Parathyroid adenoma (tissue), 2 donors: ENCODE measurements at regions not wholly inside any gene's neighbourhood (a gene's known extent, or its start where the extent isn't known, plus 50 kb on each side); places are given as distances from the start of the nearest gene placed in this dataset.
"Not testable (repeated sequence)": the region's sequence is repeated elsewhere in the genome, so short reads cannot be mapped to it uniquely, and the experiment has no call there.

ENCODE experiments used
- H2AFZ ChIP-seq: fragments of 300-600 bp; sonication (generic); one replicate; pipeline ENCODE4 v1.7.0; 2017; ENCODE audit warnings: antibody characterized with exemption, mild to moderate bottlenecking
- H3K27ac ChIP-seq: fragments of 300-600 bp; sonication (generic); one replicate; pipeline ENCODE4 v1.7.0; 2017
- H3K27me3 ChIP-seq: fragments of 300-600 bp; sonication (generic); one replicate; pipeline ENCODE4 v1.7.0; 2017; ENCODE audit warnings: low read length; ENCODE audit not compliant: control insufficient read depth, insufficient read depth
- H3K36me3 ChIP-seq: fragments of 300-600 bp; sonication (generic); one replicate; pipeline ENCODE4 v1.7.0; 2017; ENCODE audit warnings: low read length; ENCODE audit not compliant: control insufficient read depth, insufficient read depth
- H3K4me1 ChIP-seq: fragments of 300-600 bp; sonication (generic); one replicate; pipeline ENCODE4 v1.7.0; 2017; ENCODE audit warnings: control low read depth
- H3K4me2 ChIP-seq: fragments of 300-600 bp; sonication (generic); one replicate; pipeline ENCODE4 v1.7.0; 2017; ENCODE audit warnings: low read length
- H3K4me3 ChIP-seq: fragments of 300-600 bp; sonication (generic); one replicate; pipeline ENCODE4 v1.7.0; 2017; ENCODE audit warnings: low read depth, low read length
- H3K79me2 ChIP-seq: fragments of 300-600 bp; sonication (generic); one replicate; pipeline ENCODE4 v1.7.0; 2017; ENCODE audit warnings: control low read depth
- H3K9ac ChIP-seq: fragments of 300-600 bp; sonication (generic); one replicate; pipeline ENCODE4 v1.7.0; 2017; ENCODE audit warnings: mild to moderate bottlenecking
- H3K9me3 ChIP-seq: fragments of 300-600 bp; sonication (generic); one replicate; pipeline ENCODE4 v1.7.0; 2017; ENCODE audit warnings: low read length; ENCODE audit not compliant: control insufficient read depth
- TF ChIP-seq, protein P1 (sequence below): fragments of 300-600 bp; sonication (generic); IDR thresholded peaks from one replicate; pipeline ENCODE4 v1.7.0; 2017; ENCODE audit warnings: antibody characterized with exemption, mild to moderate bottlenecking
- donor health status: primary hyperparathyroidism.

DNA sequence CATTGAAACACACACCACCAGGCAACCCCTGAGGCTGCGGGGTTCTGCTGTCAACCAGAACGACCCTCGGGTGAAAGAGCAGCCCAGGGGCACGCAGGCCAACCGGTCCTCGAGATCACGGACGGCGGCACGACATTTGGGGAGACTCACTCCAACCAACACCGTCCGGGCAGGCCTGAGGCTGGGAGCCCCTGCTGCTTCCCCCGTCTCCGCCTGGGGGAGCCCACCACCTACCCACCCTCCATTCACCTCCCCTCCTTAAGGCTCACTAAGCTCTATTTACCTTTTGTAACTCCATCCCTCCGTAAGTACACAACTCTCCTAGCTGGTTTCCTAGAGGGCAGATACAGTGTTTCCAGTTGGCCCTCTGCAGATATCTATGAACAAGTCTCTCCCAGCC lies 971.3 kb upstream of the DEFB115 start:
- no peaks in the 10 kb centered on the region for H3K79me2 ChIP-seq
- no peak overlapping the region for H3K4me2 ChIP-seq
- H3K9me3 ChIP-seq = no peaks in the 10 kb centered on the region
- H2AFZ ChIP-seq = no peak overlapping the region
- no peaks in the 10 kb centered on the region for H3K36me3 ChIP-seq
- H3K4me1 ChIP-seq = no peaks in the 10 kb centered on the region
- no peak overlapping the region for H3K9ac ChIP-seq
- TF ChIP-seq, protein P1, sequence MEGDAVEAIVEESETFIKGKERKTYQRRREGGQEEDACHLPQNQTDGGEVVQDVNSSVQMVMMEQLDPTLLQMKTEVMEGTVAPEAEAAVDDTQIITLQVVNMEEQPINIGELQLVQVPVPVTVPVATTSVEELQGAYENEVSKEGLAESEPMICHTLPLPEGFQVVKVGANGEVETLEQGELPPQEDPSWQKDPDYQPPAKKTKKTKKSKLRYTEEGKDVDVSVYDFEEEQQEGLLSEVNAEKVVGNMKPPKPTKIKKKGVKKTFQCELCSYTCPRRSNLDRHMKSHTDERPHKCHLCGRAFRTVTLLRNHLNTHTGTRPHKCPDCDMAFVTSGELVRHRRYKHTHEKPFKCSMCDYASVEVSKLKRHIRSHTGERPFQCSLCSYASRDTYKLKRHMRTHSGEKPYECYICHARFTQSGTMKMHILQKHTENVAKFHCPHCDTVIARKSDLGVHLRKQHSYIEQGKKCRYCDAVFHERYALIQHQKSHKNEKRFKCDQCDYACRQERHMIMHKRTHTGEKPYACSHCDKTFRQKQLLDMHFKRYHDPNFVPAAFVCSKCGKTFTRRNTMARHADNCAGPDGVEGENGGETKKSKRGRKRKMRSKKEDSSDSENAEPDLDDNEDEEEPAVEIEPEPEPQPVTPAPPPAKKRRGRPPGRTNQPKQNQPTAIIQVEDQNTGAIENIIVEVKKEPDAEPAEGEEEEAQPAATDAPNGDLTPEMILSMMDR = no peak
- H3K4me3 ChIP-seq = no peak overlapping the region
- no peaks in the 10 kb centered on the region for H3K27me3 ChIP-seq
- H3K27ac ChIP-seq = no peak overlapping the region

DNA sequence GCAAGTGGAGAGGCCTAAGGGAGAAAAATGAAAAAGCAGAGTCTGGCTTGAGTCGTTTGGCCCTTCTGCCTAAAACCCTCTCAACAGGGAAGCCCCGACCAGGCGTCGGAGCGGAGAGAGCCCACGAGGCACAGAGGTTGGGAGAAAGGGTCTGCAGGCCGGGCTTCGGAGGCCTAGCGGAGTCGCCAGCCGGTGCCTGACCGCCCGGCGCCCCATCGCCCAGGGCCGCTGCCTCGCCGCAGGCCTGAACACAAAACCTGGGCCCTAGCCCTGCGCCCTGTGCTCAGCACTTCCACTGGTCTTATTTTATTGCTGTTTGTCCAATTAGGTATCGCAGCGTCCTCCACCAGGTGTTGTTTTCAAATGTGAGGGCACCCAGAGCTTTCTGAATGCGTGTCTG lies 970.0 kb upstream of the DEFB115 start:
- not testable (repeated sequence) for H3K4me3 ChIP-seq, H3K9me3 ChIP-seq

DNA sequence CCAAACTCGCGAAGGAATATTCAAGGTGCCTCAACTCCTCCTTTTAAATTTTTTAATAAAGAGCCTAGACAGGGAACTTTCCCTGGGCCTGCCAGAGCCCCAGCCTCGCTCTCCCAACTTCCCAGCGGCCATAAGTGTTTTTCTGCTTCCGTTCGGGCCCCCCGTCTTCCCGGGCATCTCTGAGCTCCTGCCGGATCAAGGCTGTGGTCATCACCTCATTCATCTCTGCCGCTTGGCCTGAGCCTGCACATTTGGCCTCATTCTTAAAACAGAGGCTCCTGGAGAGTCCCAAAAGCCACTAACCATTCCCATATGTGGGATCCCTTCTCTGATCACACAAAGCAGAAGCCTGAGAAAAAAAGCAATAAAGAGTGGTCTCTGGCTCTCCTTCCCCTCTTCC lies 969.1 kb upstream of the DEFB115 start:
- H3K4me2 ChIP-seq = no peak overlapping the region
- H3K9me3 ChIP-seq = no peaks in the 10 kb centered on the region
- no peak overlapping the region for H2AFZ ChIP-seq
- no peak overlapping the region for H3K4me3 ChIP-seq
- no peaks in the 10 kb centered on the region for H3K36me3 ChIP-seq
- no peaks in the 10 kb centered on the region for H3K27me3 ChIP-seq
- no peak overlapping the region for H3K9ac ChIP-seq
- H3K79me2 ChIP-seq = no peaks in the 10 kb centered on the region
- H3K27ac ChIP-seq = no peak overlapping the region
- no peaks in the 10 kb centered on the region for H3K4me1 ChIP-seq
- TF ChIP-seq, protein P1 = no peak

More for the DNA sequence above, 970.0 kb upstream of the DEFB115 start:
- not testable (repeated sequence) for H3K27me3 ChIP-seq, H3K9ac ChIP-seq, H3K36me3 ChIP-seq, H3K4me2 ChIP-seq, H3K79me2 ChIP-seq, H3K4me1 ChIP-seq, H2AFZ ChIP-seq, H3K27ac ChIP-seq

DNA sequence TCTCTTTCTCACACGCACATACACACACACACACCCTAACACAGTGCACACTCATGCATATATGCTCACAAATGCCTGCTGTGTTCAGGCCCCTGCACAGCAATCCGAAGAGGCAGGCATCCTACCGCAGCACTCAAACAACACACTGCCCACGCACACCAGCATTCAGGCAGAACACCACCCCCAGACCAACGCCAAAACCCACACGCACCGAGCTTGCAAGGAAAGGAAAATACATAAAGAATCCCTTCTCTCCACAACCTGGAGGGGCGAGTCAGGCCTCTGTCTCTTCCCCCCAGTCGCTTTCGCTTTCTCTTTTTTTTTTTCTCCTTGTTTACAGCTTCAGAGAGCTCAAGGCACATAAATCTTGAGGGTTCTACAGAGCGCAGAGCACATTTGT lies 968.4 kb upstream of the DEFB115 start:
- H3K4me1 ChIP-seq, H3K4me3 ChIP-seq: not testable (repeated sequence)

DNA sequence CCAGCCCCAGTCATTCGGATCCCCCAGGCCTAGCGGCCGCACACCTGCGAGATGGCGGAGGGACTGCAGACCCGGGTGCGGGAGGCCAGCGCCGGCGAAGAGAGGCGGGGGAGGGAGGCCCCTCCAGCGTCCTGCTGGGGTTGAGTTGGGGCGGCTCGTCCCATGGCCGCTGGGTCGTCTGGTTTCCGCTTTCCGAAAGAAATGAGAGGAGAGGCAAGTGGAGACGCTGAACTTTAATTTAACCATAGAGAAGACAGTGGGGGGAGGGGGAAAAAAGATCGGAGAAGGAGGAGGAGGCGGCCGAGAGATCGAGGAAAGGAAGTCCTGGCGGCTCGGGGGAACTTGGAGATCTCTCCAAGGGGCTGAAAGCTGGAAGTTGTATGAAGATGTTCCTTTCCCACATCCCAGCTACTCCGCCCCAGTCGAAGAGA lies 967.7 kb upstream of the DEFB115 start:
- not testable (repeated sequence) for H3K36me3 ChIP-seq, H3K9me3 ChIP-seq, H3K9ac ChIP-seq, H3K27me3 ChIP-seq, H3K4me2 ChIP-seq, H3K79me2 ChIP-seq, H3K4me1 ChIP-seq, H3K4me3 ChIP-seq, H3K27ac ChIP-seq, H2AFZ ChIP-seq

More for the DNA sequence above, 968.4 kb upstream of the DEFB115 start:
- not testable (repeated sequence) for H3K27me3 ChIP-seq, H2AFZ ChIP-seq, H3K79me2 ChIP-seq, H3K9ac ChIP-seq, H3K36me3 ChIP-seq, H3K9me3 ChIP-seq, H3K27ac ChIP-seq, H3K4me2 ChIP-seq

DNA sequence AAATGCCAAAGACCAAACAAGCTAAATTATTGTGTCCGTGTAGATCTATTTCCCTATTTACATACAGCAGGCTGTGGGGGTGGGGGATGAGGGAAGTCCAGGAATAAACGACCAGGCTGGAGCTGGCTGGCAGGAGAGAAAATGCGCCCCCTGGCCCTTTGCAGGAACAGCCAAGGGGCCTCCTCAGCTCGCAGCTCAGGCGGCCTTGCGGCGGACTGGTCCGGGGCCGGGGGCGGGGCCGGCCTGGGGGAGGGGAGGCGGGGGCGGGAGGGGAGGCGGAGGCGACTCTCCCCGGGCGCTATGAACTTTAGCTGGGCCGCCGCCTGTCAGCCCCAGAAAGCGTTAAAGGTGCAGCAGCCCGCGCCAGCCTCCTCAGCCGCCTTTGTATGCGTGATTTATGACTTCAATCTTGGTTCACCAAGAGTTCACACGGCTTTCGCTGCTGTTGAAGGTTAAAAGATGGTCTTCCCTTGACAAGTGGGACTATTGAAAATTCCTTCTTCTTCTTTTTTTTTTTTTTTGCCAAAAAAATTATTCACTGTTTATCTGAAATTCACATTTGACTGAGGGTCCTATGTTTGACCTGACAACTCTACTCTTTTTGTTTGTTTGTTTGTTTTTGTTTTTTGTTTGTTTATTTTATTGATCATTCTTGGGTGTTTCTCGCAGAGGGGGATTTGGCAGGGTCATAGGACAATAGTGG lies 967.0 kb upstream of the DEFB115 start:
- not testable (repeated sequence) for H3K79me2 ChIP-seq, H3K27me3 ChIP-seq, H3K4me1 ChIP-seq, H2AFZ ChIP-seq, H3K9me3 ChIP-seq, H3K36me3 ChIP-seq, H3K4me2 ChIP-seq, H3K27ac ChIP-seq, H3K9ac ChIP-seq, H3K4me3 ChIP-seq

DNA sequence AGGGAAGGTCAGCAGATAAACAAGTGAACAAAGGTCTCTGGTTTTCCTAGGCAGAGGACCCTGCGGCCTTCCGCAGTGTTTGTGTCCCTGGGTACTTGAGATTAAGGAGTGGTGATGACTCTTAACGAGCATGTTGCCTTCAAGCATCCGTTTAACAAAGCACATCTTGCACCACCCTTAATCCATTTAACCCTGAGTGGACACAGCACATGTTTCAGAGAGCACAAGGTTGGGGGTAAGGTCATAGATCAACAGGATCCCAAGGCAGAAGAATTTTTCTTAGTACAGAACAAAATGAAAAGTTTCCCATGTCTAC lies 966.4 kb upstream of the DEFB115 start:
- not testable (repeated sequence) for H3K36me3 ChIP-seq, H3K4me2 ChIP-seq, H3K4me1 ChIP-seq, H2AFZ ChIP-seq, H3K9me3 ChIP-seq, H3K9ac ChIP-seq, H3K27me3 ChIP-seq, H3K27ac ChIP-seq, H3K4me3 ChIP-seq, H3K79me2 ChIP-seq

DNA sequence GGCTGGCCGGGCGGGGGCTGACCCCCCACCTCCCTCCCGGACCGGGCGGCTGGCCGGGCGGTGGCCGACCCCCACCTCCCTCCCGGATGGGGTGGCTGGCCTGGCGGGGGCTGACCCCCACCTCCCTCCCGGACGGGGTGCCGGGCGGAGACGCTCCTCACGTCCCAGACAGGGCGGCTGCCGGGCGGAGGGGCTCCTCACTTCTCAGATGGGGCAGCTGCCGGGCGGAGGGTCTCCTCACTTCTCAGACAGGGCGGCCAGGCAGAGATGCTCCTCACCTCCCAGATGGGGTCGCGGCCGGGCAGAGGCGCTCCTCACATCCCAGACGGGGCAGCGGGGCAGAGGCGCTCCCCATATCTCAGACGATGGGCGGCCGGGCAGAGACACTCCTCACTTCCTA lies 965.8 kb upstream of the DEFB115 start:
- H3K27me3 ChIP-seq, H2AFZ ChIP-seq, H3K4me1 ChIP-seq, H3K4me2 ChIP-seq, H3K9ac ChIP-seq, H3K36me3 ChIP-seq, H3K9me3 ChIP-seq, H3K79me2 ChIP-seq, H3K4me3 ChIP-seq, H3K27ac ChIP-seq: not testable (repeated sequence)

DNA sequence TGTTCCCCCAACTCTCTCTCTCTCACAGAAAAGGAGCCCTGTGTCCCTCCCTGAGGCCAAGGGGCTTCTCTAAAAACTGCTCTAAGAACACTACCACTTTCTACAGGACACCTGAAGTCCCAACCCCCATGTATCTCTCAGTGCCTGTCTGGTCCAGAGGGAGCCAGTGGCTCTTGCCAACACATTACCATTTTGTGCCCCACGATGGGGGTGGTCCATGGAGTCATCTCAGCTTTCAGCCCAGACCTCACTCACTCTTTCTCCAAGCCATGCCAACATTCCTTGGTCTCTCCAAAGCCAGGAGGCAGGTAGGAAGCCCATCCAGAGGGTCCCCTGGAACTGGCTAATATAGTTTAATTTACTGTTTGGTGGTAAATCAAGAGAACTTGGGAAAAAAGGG lies 962.1 kb upstream of the DEFB115 start:
- not testable (repeated sequence) for H3K9ac ChIP-seq, H3K4me1 ChIP-seq, H2AFZ ChIP-seq, H3K4me2 ChIP-seq, H3K27ac ChIP-seq, H3K27me3 ChIP-seq, H3K9me3 ChIP-seq, H3K4me3 ChIP-seq, H3K36me3 ChIP-seq, H3K79me2 ChIP-seq

DNA sequence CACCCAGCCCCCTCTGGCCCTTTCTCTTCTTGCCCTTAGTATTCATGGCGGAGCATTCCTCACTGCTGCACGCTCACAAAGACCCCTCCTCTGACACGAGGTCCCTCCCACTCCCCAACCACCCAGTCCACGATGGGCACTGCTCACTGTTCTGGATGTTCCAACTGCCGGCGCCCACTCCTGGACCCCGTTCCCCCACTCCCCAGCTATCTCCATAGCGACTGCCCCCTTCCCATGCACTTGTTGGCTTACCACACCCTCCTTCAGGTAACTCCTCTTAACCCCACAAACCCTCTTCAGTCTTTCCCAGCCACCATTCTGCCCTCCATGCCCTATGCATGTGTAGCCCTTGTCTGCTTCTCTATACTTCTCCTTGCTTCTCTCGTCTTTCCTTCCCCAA lies 961.5 kb upstream of the DEFB115 start:
- H3K79me2 ChIP-seq, H3K4me2 ChIP-seq, H2AFZ ChIP-seq, H3K9ac ChIP-seq, H3K27me3 ChIP-seq, H3K4me3 ChIP-seq, H3K36me3 ChIP-seq, H3K9me3 ChIP-seq, H3K4me1 ChIP-seq, H3K27ac ChIP-seq: not testable (repeated sequence)
